HEK293 (cell line): ENCODE measurements at regions not wholly inside any gene's neighbourhood (a gene's known extent, or its start where the extent isn't known, plus 50 kb on each side); places are given as distances from the start of the nearest gene placed in this dataset.

ENCODE experiments used
- CTCF ChIA-PET: fragments of 350-600 bp; formaldehyde crosslinking; extraction: SDS; loops from one replicate; lab custom pipeline; 2021; ENCODE audit warnings: antibody characterized with exemption; lab: Yijun Ruan, JAX
- POLR2A ChIA-PET: fragments of 300-600 bp; formaldehyde crosslinking; extraction: SDS; loops from one replicate; lab custom pipeline; 2020; ENCODE audit warnings: antibody characterized with exemption, inconsistent platforms; lab: Yijun Ruan, JAX
- H3K27ac ChIP-seq: fragments of 200-500 bp; sonication (Bioruptor generic); 2 replicates; pipeline ENCODE4 v1.5.1; 2014; ENCODE audit warnings: low read depth, low read length, control low read depth, inconsistent platforms; ENCODE audit errors: extremely low read depth
- H3K36me3 ChIP-seq, 2 experiments: fragments of 200-500 bp in 1 of 2; sonication (Bioruptor generic) in 1 of 2; 1 replicate in 1 of 2; 2 replicates in 1 of 2; pipeline ENCODE4 v1.5.1; 2014 to 2017; ENCODE audit warnings: inconsistent platforms in 2 of 2, low read length in 2 of 2; ENCODE audit not compliant: control insufficient read depth in 2 of 2, insufficient read depth in 1 of 2
- H3K4me1 ChIP-seq: fragments of 200-500 bp; sonication (Bioruptor generic); 2 replicates; pipeline ENCODE4 v1.5.1; 2014; ENCODE audit warnings: mild to moderate bottlenecking, low read length, inconsistent platforms; ENCODE audit not compliant: control insufficient read depth, insufficient read depth
- H3K4me3 ChIP-seq: 2 replicates; pipeline ENCODE4 v1.5.1; 2011; ENCODE audit warnings: low read depth, mild to moderate bottlenecking, control low read depth, low read length, moderate library complexity
- H3K9me3 ChIP-seq: fragments of 200-500 bp; sonication (Bioruptor generic); 2 replicates; pipeline ENCODE4 v1.5.1; 2014; ENCODE audit warnings: low read depth, low read length, inconsistent platforms; ENCODE audit not compliant: control insufficient read depth, insufficient read depth
- BCL11A ChIP-seq: fragments of 450-650 bp; formaldehyde crosslinking; IDR thresholded peaks from 2 replicates; pipeline ENCODE4 v1.5.1; 2016; ENCODE audit warnings: low read depth, missing biosample characterization, missing genetic modification characterization
- GLIS1 ChIP-seq: fragments of 450-650 bp; formaldehyde crosslinking; IDR thresholded peaks from 2 replicates; pipeline ENCODE4 v1.5.1; 2016; ENCODE audit warnings: missing biosample characterization, missing genetic modification characterization
- OVOL3 ChIP-seq: fragments of 450-650 bp; formaldehyde crosslinking; IDR thresholded peaks from 2 replicates; pipeline ENCODE4 v1.5.1; 2016; ENCODE audit warnings: missing biosample characterization, missing genetic modification characterization
- PRDM1 ChIP-seq: fragments of 450-650 bp; formaldehyde crosslinking; IDR thresholded peaks from 2 replicates; pipeline ENCODE4; 2016; ENCODE audit warnings: missing biosample characterization, missing genetic modification characterization
- SCRT2 ChIP-seq: fragments of 450-650 bp; formaldehyde crosslinking; IDR thresholded peaks from 2 replicates; pipeline ENCODE4 v1.5.1; 2016; ENCODE audit warnings: missing biosample characterization, missing genetic modification characterization
- ZBTB8A ChIP-seq: fragments of 450-650 bp; formaldehyde crosslinking; IDR thresholded peaks from 2 replicates; pipeline ENCODE4 v1.5.1; 2016; ENCODE audit warnings: missing biosample characterization, missing genetic modification characterization
- ZFHX2 ChIP-seq: fragments of 450-650 bp; formaldehyde crosslinking; conservative IDR thresholded peaks from 2 replicates; pipeline ENCODE4 v1.5.1; 2016; ENCODE audit warnings: missing biosample characterization, missing genetic modification characterization
- ZNF16 ChIP-seq: fragments of 450-650 bp; formaldehyde crosslinking; IDR thresholded peaks from 2 replicates; pipeline ENCODE4 v1.5.1; 2016; ENCODE audit warnings: low read depth, missing biosample characterization, missing genetic modification characterization
- ZNF221 ChIP-seq: fragments of 450-650 bp; formaldehyde crosslinking; IDR thresholded peaks from 2 replicates; pipeline ENCODE4 v1.5.1; 2017; ENCODE audit warnings: missing biosample characterization, missing genetic modification characterization, borderline replicate concordance
- ZNF239 ChIP-seq: fragments of 450-650 bp; formaldehyde crosslinking; IDR thresholded peaks from 2 replicates; pipeline ENCODE4 v1.5.1; 2016; ENCODE audit warnings: missing biosample characterization, missing genetic modification characterization
- ZNF24 ChIP-seq: fragments of 450-650 bp; formaldehyde crosslinking; IDR thresholded peaks from 2 replicates; pipeline ENCODE4 v1.5.1; 2016; ENCODE audit warnings: missing biosample characterization, missing genetic modification characterization
- ZNF311 ChIP-seq: fragments of 450-650 bp; formaldehyde crosslinking; IDR thresholded peaks from 2 replicates; pipeline ENCODE4 v1.5.1; 2017; ENCODE audit warnings: missing biosample characterization, missing genetic modification characterization, borderline replicate concordance
- ZNF324 ChIP-seq: fragments of 450-650 bp; formaldehyde crosslinking; IDR thresholded peaks from 2 replicates; pipeline ENCODE4 v1.5.1; 2016; ENCODE audit warnings: missing biosample characterization, missing genetic modification characterization
- ZNF391 ChIP-seq: fragments of 450-650 bp; formaldehyde crosslinking; IDR thresholded peaks from 2 replicates; pipeline ENCODE4 v1.5.1; 2016; ENCODE audit warnings: low read depth, missing biosample characterization, missing genetic modification characterization, borderline replicate concordance
- ZNF510 ChIP-seq: fragments of 450-650 bp; formaldehyde crosslinking; IDR thresholded peaks from 2 replicates; pipeline ENCODE4 v1.5.1; 2018; ENCODE audit warnings: mild to moderate bottlenecking, missing genetic modification characterization, missing biosample characterization; ENCODE audit not compliant: insufficient replicate concordance
- ZNF514 ChIP-seq: fragments of 450-650 bp; formaldehyde crosslinking; IDR thresholded peaks from 2 replicates; pipeline ENCODE4 v1.5.1; 2016; ENCODE audit warnings: missing biosample characterization, missing genetic modification characterization
- ZNF571 ChIP-seq: fragments of 450-650 bp; formaldehyde crosslinking; IDR thresholded peaks from 2 replicates; pipeline ENCODE4 v1.5.0; 2017; ENCODE audit warnings: missing biosample characterization, missing genetic modification characterization
- ZNF585B ChIP-seq: fragments of 450-650 bp; formaldehyde crosslinking; IDR thresholded peaks from 2 replicates; pipeline ENCODE4 v1.5.1; 2016; ENCODE audit warnings: missing biosample characterization, missing genetic modification characterization
- ZNF785 ChIP-seq: fragments of 450-650 bp; formaldehyde crosslinking; IDR thresholded peaks from 2 replicates; pipeline ENCODE4 v1.5.1; 2016; ENCODE audit warnings: missing biosample characterization, missing genetic modification characterization
- TF ChIP-seq, protein P1 (sequence below): fragments of 450-650 bp; formaldehyde crosslinking; IDR thresholded peaks from 2 replicates; pipeline ENCODE4 v1.5.1; 2016; ENCODE audit warnings: missing biosample characterization, missing genetic modification characterization, low read depth
- TF ChIP-seq, protein P2 (sequence below): fragments of 450-650 bp; formaldehyde crosslinking; IDR thresholded peaks from 2 replicates; pipeline ENCODE4 v1.5.1; 2016; ENCODE audit warnings: missing biosample characterization, missing genetic modification characterization
- TF ChIP-seq, protein P3 (sequence below): fragments of 450-650 bp; formaldehyde crosslinking; IDR thresholded peaks from 2 replicates; pipeline ENCODE4 v1.5.1; 2016; ENCODE audit warnings: missing biosample characterization, missing genetic modification characterization, borderline replicate concordance

DNA sequence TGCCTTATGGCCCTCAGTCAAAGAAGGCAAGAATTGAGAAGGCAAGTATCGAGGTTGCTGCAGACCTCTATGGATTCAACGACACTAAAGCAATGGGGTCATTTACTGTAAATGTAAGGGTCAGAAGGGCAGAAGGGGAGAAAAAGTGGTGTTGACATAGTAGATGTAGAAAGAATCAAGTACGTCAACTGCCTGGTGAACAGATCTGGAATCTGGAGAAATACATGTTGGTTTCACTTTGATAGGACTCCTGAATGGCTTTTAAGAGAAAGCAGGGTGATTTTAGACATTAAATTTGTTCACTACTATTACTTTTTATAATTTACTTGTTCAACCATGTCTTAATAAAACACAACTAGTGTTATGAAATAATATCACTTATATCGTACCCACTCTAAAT, 81.3 kb upstream of the FSTL5 start:
- TF ChIP-seq ZNF585B (no peak), SCRT2 (tag by site-specific recombination) (no peak), ZNF514 (tag by site-specific recombination) (no peak), ZNF510 (tag by site-specific recombination) (no peak), ZBTB8A (no peak), ZNF324 (tag by site-specific recombination) (no peak), PRDM1 (no peak), ZNF24 (tag by site-specific recombination) (no peak), GLIS1 (tag by site-specific recombination) (no peak), ZNF391 (tag by site-specific recombination) (no peak), BCL11A (no peak), ZNF571 (tag by site-specific recombination) (no peak), ZNF221 (tag by site-specific recombination) (no peak), OVOL3 (tag by site-specific recombination) (no peak), ZNF239 (tag by site-specific recombination) (no peak), ZNF311 (tag by site-specific recombination) (no peak), ZNF785 (tag by site-specific recombination) (no peak)
- TF ChIP-seq, protein P1, sequence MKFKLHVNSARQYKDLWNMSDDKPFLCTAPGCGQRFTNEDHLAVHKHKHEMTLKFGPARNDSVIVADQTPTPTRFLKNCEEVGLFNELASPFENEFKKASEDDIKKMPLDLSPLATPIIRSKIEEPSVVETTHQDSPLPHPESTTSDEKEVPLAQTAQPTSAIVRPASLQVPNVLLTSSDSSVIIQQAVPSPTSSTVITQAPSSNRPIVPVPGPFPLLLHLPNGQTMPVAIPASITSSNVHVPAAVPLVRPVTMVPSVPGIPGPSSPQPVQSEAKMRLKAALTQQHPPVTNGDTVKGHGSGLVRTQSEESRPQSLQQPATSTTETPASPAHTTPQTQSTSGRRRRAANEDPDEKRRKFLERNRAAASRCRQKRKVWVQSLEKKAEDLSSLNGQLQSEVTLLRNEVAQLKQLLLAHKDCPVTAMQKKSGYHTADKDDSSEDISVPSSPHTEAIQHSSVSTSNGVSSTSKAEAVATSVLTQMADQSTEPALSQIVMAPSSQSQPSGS = no peak
- TF ChIP-seq, protein P2, sequence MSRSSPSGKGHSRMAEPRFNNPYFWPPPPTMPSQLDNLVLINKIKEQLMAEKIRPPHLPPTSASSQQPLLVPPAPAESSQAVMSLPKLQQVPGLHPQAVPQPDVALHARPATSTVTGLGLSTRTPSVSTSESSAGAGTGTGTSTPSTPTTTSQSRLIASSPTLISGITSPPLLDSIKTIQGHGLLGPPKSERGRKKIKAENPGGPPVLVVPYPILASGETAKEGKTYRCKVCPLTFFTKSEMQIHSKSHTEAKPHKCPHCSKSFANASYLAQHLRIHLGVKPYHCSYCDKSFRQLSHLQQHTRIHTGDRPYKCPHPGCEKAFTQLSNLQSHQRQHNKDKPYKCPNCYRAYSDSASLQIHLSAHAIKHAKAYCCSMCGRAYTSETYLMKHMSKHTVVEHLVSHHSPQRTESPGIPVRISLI (tag by site-specific recombination) = no peak
- H3K9me3 ChIP-seq = no peaks in the 10 kb centered on the region
- ChIA-PET POLR2A (no interaction called here), CTCF (no interaction called here)
- H3K4me3 ChIP-seq = no peak overlapping the region
- H3K27ac ChIP-seq = no peak overlapping the region
- H3K4me1 ChIP-seq = no peaks in the 10 kb centered on the region
- H3K36me3 ChIP-seq = no peaks in the 10 kb centered on the region

DNA sequence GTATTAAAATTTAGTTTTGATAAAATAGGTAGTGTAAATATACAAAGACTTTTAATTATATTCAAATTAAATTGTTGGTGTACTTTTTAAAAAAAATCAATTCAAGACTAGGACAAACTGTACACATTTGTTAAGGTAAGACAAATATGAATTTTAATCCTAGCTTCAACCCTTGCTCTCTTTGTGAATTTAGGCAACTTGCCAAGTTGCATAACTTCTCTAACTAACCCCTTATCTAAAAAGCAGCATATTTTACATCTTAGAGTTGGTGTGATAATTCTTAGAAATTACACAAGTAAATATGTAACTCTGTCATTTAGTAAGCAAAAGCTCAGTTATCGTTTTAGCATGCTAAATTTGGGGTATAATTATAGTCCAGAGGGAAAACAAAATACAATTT, 78.1 kb upstream of the FSTL5 start:
- ChIA-PET POLR2A (no interaction called here), CTCF (no interaction called here)
- Histone ChIP-seq H3K9me3 (no peaks in the 10 kb centered on the region), H3K4me1 (no peaks in the 10 kb centered on the region), H3K27ac (no peak overlapping the region), H3K4me3 (no peak overlapping the region), H3K36me3 (no peaks in the 10 kb centered on the region)
- TF ChIP-seq, protein P3, sequence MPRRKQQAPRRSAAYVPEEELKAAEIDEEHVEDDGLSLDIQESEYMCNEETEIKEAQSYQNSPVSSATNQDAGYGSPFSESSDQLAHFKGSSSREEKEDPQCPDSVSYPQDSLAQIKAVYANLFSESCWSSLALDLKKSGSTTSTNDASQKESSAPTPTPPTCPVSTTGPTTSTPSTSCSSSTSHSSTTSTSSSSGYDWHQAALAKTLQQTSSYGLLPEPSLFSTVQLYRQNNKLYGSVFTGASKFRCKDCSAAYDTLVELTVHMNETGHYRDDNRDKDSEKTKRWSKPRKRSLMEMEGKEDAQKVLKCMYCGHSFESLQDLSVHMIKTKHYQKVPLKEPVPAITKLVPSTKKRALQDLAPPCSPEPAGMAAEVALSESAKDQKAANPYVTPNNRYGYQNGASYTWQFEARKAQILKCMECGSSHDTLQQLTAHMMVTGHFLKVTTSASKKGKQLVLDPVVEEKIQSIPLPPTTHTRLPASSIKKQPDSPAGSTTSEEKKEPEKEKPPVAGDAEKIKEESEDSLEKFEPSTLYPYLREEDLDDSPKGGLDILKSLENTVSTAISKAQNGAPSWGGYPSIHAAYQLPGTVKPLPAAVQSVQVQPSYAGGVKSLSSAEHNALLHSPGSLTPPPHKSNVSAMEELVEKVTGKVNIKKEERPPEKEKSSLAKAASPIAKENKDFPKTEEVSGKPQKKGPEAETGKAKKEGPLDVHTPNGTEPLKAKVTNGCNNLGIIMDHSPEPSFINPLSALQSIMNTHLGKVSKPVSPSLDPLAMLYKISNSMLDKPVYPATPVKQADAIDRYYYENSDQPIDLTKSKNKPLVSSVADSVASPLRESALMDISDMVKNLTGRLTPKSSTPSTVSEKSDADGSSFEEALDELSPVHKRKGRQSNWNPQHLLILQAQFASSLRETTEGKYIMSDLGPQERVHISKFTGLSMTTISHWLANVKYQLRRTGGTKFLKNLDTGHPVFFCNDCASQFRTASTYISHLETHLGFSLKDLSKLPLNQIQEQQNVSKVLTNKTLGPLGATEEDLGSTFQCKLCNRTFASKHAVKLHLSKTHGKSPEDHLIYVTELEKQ = no peak
- no peak for TF ChIP-seq ZFHX2 (tag by site-specific recombination)
- TF ChIP-seq ZNF16 = no peak
